C4-2B (cell line): ENCODE measurements at regions not wholly inside any gene's neighbourhood (a gene's known extent, or its start where the extent isn't known, plus 50 kb on each side); places are given as distances from the start of the nearest gene placed in this dataset.

Experiments
- ZFX ChIP-seq: fragments of 450-650 bp; IDR thresholded peaks from 2 replicates; pipeline ENCODE4 v1.6.1; 2017
- TF ChIP-seq, protein P1 (sequence below): fragments of 450-650 bp; conservative IDR thresholded peaks from 2 replicates; pipeline ENCODE4 v1.5.1; 2017; ENCODE audit warnings: mild to moderate bottlenecking

DNA sequence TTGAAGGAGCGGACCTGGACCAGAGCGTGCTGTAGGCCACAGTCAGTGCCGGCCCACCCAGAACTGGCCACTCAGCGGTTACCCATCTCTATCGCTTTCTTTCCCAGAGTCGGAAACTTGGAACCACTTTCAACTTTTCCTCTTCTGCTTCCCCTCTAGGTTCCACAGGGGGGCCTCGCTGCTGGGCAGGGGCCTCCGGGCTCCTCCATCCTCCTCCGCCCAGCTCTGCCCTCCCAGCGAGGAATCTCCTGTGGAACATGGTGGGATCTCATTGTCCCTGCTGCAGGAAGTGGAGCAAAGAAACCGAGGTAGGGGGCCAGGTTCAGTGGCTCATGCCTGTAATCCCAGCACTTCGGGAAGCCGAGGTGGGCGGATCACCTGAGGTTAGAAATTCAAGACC is 139.2 kb downstream of the ETS2 start:
- TF ChIP-seq, protein P1, sequence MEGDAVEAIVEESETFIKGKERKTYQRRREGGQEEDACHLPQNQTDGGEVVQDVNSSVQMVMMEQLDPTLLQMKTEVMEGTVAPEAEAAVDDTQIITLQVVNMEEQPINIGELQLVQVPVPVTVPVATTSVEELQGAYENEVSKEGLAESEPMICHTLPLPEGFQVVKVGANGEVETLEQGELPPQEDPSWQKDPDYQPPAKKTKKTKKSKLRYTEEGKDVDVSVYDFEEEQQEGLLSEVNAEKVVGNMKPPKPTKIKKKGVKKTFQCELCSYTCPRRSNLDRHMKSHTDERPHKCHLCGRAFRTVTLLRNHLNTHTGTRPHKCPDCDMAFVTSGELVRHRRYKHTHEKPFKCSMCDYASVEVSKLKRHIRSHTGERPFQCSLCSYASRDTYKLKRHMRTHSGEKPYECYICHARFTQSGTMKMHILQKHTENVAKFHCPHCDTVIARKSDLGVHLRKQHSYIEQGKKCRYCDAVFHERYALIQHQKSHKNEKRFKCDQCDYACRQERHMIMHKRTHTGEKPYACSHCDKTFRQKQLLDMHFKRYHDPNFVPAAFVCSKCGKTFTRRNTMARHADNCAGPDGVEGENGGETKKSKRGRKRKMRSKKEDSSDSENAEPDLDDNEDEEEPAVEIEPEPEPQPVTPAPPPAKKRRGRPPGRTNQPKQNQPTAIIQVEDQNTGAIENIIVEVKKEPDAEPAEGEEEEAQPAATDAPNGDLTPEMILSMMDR, result no peak
- no peak for TF ChIP-seq ZFX
